LNCAP (cell line): ENCODE measurements at regions not wholly inside any gene's neighbourhood (a gene's known extent, or its start where the extent isn't known, plus 50 kb on each side); places are given as distances from the start of the nearest gene placed in this dataset.

Source experiments
- TF ChIP-seq, protein P1 (sequence below): fragments of 450-650 bp; IDR thresholded peaks from 2 replicates; pipeline ENCODE4 v1.5.1; 2017; ENCODE audit warnings: mild to moderate bottlenecking

DNA sequence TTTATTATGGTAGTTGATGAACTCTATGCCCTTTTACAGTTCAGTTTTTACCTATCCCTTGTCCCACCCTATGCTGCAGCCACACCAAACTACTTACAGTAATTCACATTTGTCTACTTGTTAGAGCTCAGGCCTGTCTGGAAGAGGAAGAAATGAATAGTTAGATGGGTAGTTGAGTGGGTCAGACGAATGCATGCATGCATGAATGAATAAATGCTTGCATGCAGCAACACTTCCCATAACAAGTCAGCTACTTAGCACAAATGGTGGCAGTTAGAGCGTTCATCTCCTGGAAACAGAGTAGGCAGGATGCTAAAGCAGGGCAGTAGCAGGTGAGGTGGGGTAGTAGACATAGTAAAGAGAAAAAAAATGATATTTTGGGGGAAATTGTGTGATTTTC, 322.3 kb downstream of the NDFIP2 start:
- TF ChIP-seq, protein P1, sequence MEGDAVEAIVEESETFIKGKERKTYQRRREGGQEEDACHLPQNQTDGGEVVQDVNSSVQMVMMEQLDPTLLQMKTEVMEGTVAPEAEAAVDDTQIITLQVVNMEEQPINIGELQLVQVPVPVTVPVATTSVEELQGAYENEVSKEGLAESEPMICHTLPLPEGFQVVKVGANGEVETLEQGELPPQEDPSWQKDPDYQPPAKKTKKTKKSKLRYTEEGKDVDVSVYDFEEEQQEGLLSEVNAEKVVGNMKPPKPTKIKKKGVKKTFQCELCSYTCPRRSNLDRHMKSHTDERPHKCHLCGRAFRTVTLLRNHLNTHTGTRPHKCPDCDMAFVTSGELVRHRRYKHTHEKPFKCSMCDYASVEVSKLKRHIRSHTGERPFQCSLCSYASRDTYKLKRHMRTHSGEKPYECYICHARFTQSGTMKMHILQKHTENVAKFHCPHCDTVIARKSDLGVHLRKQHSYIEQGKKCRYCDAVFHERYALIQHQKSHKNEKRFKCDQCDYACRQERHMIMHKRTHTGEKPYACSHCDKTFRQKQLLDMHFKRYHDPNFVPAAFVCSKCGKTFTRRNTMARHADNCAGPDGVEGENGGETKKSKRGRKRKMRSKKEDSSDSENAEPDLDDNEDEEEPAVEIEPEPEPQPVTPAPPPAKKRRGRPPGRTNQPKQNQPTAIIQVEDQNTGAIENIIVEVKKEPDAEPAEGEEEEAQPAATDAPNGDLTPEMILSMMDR, result no peak

DNA sequence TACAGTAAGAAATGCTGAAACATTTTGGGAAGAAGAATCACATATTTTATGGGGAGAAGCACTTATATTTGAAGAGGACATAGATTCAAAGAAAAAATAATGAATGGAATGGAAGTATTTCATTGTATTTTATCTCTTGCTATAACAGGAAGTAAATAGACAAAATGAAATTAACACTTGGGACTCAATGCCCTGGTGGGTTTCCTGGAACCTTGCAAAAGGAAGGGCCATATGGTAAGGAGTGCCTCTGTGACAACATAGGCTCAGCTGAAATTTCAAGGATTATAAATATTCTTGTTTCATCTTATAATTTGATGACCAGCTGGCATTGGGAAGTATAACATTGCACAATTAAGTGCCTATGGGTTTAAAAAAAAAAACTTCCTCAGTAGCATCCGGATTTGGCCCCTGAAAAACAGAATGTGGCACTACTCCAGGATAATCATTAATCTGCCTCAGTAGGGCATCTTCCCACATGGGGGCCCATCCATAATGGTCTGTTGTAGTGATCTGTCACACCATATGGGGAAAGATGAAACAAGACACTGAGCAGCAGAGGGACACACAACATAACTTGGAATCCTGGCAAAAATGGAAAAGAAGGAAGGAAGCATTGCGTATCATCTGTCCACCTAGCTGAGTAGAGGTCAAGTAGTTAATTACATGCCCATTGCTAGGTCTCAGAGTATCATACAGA, 321.6 kb downstream of the NDFIP2 start:
- TF ChIP-seq, protein P1, result no peak

DNA sequence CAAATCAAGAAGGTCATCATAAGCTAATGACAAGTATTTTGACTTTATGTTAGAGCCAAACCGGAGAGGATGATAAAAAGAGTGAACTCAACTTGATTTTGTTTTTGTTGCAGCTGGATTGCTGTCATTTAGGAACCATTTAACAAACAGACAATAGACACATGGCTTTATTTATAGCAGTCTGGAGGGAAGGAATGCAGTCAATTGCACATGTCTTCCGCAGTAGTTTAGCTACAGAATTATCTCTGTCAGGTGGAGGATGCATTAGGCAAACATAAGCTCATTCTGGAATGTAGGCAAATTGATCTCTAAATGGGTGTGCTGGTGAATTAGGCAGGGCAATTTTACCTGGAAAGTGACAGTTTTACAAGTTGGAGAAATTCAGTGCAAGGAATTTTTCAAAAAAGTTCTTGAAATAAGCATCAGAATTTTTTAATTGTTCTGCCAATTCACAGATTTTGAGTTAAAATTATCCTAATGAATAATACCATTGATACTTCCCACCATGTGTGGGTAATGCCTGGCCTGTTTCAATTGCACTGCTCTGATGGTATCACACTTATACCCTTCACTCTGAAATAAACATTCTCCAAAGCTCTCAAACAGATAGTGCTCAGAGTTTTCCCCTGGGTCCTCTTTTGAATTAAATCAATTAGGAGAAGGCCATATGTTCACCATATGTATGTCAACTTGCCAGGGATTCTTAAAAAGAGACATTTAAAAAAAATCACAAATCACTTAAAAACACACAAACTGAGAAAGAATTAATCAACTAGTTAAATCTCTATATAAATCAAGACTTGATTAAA, 318.3 kb downstream of the NDFIP2 start:
- TF ChIP-seq, protein P1, result no peak

DNA sequence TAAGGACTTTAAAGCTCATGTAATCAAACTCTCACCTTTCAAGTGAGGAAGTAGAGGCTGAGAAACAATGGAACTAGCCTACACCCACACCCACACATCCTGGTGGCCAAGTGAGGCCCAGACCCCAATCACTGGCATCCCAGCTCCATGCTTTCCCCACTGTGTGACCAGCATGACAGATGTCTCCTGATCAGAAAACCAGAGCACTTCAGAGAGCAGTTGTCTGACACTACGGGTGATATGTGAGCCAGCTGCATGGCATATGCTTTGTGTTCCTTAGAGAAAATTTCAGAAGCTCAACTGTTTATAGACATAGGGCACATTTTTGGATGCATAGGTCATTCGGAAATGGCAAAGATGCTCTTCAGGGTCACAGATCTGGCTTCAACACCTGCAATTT, 315.2 kb downstream of the NDFIP2 start:
- TF ChIP-seq, protein P1, result no peak

DNA sequence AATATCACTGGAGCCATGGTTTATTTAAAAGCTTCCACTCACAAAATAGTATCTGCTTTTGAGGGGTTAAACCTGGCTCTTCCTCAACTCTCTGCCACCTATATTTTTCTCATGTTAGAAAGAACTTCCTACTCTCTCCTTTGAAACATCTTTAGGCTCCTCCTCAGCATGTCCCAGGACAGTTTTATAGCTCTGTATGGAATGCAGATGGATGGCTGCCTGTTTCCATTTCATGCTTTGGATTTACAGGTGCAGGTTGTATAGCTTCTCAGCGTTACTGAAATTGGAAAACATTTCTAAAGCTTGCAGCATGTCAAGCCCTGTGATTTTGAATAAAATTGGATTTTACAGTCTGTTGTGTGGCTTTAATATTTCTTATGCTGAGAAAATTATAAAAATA, 314.0 kb downstream of the NDFIP2 start:
- TF ChIP-seq, protein P1, result no peak

DNA sequence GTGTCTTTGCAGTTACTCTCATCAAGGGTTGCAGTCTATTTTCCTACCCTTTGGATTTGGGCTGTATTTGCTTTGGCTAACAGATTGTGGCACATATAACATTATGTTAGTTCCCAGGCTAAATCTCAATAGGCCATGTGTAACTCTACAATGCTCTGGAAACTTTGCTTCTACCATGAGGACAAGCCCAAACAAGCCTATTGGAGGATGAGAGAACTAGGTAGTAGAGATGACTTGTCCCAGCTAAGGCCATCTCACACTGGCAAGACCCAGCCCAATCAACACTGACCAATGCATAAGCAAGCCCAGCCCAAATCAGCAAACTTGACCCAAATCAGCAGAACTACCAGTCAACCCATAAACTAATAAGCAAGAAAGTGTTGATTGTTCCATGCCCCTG, 311.8 kb downstream of the NDFIP2 start:
- TF ChIP-seq, protein P1, result no peak

DNA sequence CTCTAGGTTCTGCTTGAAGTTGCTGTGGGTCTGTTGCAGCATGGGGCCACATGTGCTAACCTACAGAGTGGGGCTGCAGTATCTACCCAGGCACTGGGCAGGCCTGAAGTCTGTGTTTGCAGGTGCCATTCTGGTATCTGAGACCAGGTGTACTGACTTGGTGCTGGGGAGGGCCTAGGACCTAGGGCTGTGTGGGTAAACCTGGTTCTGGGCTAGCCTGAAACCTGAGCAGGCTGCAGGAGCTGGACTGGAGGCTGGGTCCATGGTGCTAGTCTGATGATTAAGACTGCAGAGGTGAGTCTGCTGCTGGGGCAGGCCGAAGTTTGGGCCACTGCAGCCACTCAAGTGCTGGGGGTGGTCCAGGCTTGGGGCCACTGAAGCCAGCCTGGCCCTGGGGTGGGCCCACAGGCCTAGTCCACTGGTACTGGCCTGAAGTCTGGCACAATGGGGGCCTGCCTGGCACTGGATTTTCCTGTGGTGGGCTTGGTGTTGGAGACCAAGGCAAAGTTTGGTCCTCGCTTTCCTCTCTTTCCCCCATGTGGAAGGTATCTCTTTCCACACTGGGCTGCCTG, 310.6 kb downstream of the NDFIP2 start:
- TF ChIP-seq, protein P1, result no peak
